MM.1S (cell line): ENCODE measurements at regions not wholly inside any gene's neighbourhood (a gene's known extent, or its start where the extent isn't known, plus 50 kb on each side); places are given as distances from the start of the nearest gene placed in this dataset.

ENCODE experiments used
- DNase-seq: peaks from one replicate; pipeline ENCODE4 v3.0.0-alpha.2; 2015
- H2AFZ ChIP-seq: fragments of 300-600 bp; sonication (generic); 2 replicates; pipeline ENCODE4 v1.6.0; 2016; ENCODE audit warnings: antibody characterized with exemption, low read length
- H3F3A ChIP-seq: fragments of 300-600 bp; sonication (generic); 2 replicates; pipeline ENCODE4 v1.6.1; 2016; ENCODE audit warnings: mild to moderate bottlenecking, antibody characterized with exemption, low read length, moderate library complexity, mixed read lengths; ENCODE audit not compliant: insufficient read depth
- H3K27ac ChIP-seq: fragments of 300-600 bp; sonication (generic); 2 replicates; pipeline ENCODE4 v1.5.1; 2016; ENCODE audit warnings: mild to moderate bottlenecking, low read length
- H3K27me3 ChIP-seq: fragments of 300-600 bp; sonication (generic); replicated peaks from 2 replicates; pipeline ENCODE4 v1.6.0; 2016; ENCODE audit warnings: low read length; ENCODE audit not compliant: insufficient read depth
- H3K36me3 ChIP-seq: fragments of 300-600 bp; sonication (generic); replicated peaks from 2 replicates; pipeline ENCODE4 v1.6.1; 2016; ENCODE audit warnings: mild to moderate bottlenecking, low read length, mixed read lengths; ENCODE audit not compliant: insufficient read depth
- H3K4me1 ChIP-seq: fragments of 300-600 bp; sonication (generic); 2 replicates; pipeline ENCODE4 v1.6.1; 2016; ENCODE audit warnings: low read length, mixed read lengths
- H3K4me2 ChIP-seq: fragments of 300-600 bp; sonication (generic); 2 replicates; pipeline ENCODE4 v1.6.0; 2016; ENCODE audit warnings: low read depth, low read length
- H3K4me3 ChIP-seq: fragments of 300-600 bp; sonication (generic); 2 replicates; pipeline ENCODE4 v1.5.1; 2016; ENCODE audit warnings: low read length, mixed read lengths
- H3K79me2 ChIP-seq: fragments of 300-600 bp; sonication (generic); 2 replicates; pipeline ENCODE4 v1.6.1; 2016; ENCODE audit warnings: mixed run types, low read length, mixed read lengths
- H3K9ac ChIP-seq: fragments of 300-600 bp; sonication (generic); 2 replicates; pipeline ENCODE4 v1.6.1; 2016; ENCODE audit warnings: low read length, mixed read lengths
- H3K9me2 ChIP-seq: fragments of 300-600 bp; sonication (generic); replicated peaks from 2 replicates; pipeline ENCODE4 v1.6.1; 2016; ENCODE audit warnings: mild to moderate bottlenecking, low read length, mixed read lengths; ENCODE audit not compliant: insufficient read depth
- H3K9me3 ChIP-seq: fragments of 300-600 bp; sonication (generic); replicated peaks from 2 replicates; pipeline ENCODE4 v1.6.1; 2016; ENCODE audit warnings: mild to moderate bottlenecking, low read length, mixed read lengths; ENCODE audit not compliant: insufficient read depth
- H4K20me1 ChIP-seq: fragments of 300-600 bp; sonication (generic); 2 replicates; pipeline ENCODE4 v1.6.1; 2016; ENCODE audit warnings: mild to moderate bottlenecking, low read length, moderate library complexity, mixed read lengths; ENCODE audit not compliant: insufficient read depth
- EZH2 ChIP-seq: fragments of 300-600 bp; sonication (generic); optimal IDR thresholded peaks from 2 replicates; pipeline ENCODE3; 2017; ENCODE audit warnings: low read depth, mild to moderate bottlenecking, antibody characterized with exemption, low read length, mixed read lengths
- EZH2phosphoT487 ChIP-seq: fragments of 300-600 bp; sonication (generic); IDR thresholded peaks from 2 replicates; pipeline ENCODE4 v1.6.1; 2018; ENCODE audit warnings: antibody characterized with exemption, low read length
- TF ChIP-seq, protein P1 (sequence below): fragments of 300-600 bp; sonication (generic); IDR thresholded peaks from 2 replicates; pipeline ENCODE4 v1.5.1; 2016; ENCODE audit warnings: antibody characterized with exemption, low read length, mixed read lengths

- H3K79me2 ChIP-seq = no peaks in the 10 kb centered on the region
- H3F3A ChIP-seq = no peaks in the 10 kb centered on the region
- no peak overlapping the region for H2AFZ ChIP-seq
- H3K27me3 ChIP-seq = no peaks in the 10 kb centered on the region
- H3K9me3 ChIP-seq = no peaks in the 10 kb centered on the region
- no peak overlapping the region for H3K4me2 ChIP-seq
- no peaks in the 10 kb centered on the region for H3K9me2 ChIP-seq
- H3K27ac ChIP-seq = no peak overlapping the region
- H3K4me3 ChIP-seq = no peak overlapping the region
- no peaks in the 10 kb centered on the region for H3K36me3 ChIP-seq
- TF ChIP-seq EZH2phosphoT487 (no peak), EZH2 (no peak)
- TF ChIP-seq, protein P1, sequence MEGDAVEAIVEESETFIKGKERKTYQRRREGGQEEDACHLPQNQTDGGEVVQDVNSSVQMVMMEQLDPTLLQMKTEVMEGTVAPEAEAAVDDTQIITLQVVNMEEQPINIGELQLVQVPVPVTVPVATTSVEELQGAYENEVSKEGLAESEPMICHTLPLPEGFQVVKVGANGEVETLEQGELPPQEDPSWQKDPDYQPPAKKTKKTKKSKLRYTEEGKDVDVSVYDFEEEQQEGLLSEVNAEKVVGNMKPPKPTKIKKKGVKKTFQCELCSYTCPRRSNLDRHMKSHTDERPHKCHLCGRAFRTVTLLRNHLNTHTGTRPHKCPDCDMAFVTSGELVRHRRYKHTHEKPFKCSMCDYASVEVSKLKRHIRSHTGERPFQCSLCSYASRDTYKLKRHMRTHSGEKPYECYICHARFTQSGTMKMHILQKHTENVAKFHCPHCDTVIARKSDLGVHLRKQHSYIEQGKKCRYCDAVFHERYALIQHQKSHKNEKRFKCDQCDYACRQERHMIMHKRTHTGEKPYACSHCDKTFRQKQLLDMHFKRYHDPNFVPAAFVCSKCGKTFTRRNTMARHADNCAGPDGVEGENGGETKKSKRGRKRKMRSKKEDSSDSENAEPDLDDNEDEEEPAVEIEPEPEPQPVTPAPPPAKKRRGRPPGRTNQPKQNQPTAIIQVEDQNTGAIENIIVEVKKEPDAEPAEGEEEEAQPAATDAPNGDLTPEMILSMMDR = no peak
- DNase-seq = no peak
- H3K4me1 ChIP-seq = no peaks in the 10 kb centered on the region
- no peak overlapping the region for H3K9ac ChIP-seq
- H4K20me1 ChIP-seq = no peaks in the 10 kb centered on the region
These were observed 106.7 kb upstream of the NRIP1 start for GRCh38 chr21:15171546-15171945.

GRCh38 chr21:15172963-15173362 is 108.2 kb upstream of the NRIP1 start:
- H3K79me2 ChIP-seq = no peaks in the 10 kb centered on the region
- H3K4me3 ChIP-seq = no peak overlapping the region
- no peaks in the 10 kb centered on the region for H4K20me1 ChIP-seq
- no peak overlapping the region for H3K27ac ChIP-seq
- no peak overlapping the region for H3K4me2 ChIP-seq
- no peak for DNase-seq
- TF ChIP-seq, protein P1 = no peak
- TF ChIP-seq EZH2 = no peak
- TF ChIP-seq EZH2phosphoT487 = no peak
- H3K36me3 ChIP-seq = no peaks in the 10 kb centered on the region
- no peaks in the 10 kb centered on the region for H3K9me2 ChIP-seq
- no peaks in the 10 kb centered on the region for H3K27me3 ChIP-seq
- no peaks in the 10 kb centered on the region for H3F3A ChIP-seq
- no peak overlapping the region for H3K9ac ChIP-seq
- no peaks in the 10 kb centered on the region for H3K9me3 ChIP-seq
- H2AFZ ChIP-seq = no peak overlapping the region
- H3K4me1 ChIP-seq = no peaks in the 10 kb centered on the region

DNA sequence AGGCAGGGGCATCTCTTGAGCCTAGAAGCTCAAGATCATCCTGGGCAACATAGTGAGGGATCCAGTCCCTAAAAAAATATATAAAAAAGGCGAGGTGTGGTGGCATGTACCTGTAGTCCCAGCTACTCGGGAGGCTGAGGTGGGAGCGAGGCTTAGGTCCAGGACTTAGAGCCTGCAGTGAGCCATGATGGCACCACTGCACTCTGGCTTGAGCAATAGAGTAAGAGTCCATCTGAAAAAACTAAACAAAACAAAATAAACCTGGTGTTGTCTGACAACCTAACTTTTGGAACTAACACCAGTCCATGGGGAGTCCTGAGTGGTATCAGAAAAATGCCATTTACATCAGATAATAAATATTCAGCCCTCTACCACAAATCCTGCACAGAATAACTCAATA is 110.1 kb upstream of the NRIP1 start:
- Histone ChIP-seq H3K9me3 (no peaks in the 10 kb centered on the region), H4K20me1 (no peaks in the 10 kb centered on the region)
- TF ChIP-seq, protein P1 = no peak
- TF ChIP-seq EZH2 (no peak), EZH2phosphoT487 (no peak)

More for the DNA sequence above, 110.1 kb upstream of the NRIP1 start:
- Histone ChIP-seq H3K9me2 (no peaks in the 10 kb centered on the region), H3K27ac (no peak overlapping the region), H3K9ac (no peak overlapping the region), H3K36me3 (no peaks in the 10 kb centered on the region), H2AFZ (no peak overlapping the region), H3K4me1 (no peaks in the 10 kb centered on the region), H3K4me2 (no peak overlapping the region), H3K79me2 (no peaks in the 10 kb centered on the region), H3F3A (no peaks in the 10 kb centered on the region), H3K27me3 (no peaks in the 10 kb centered on the region), H3K4me3 (no peak overlapping the region)
- DNase-seq = no peak
